H1 (cell line): ENCODE measurements at regions not wholly inside any gene's neighbourhood (a gene's known extent, or its start where the extent isn't known, plus 50 kb on each side); places are given as distances from the start of the nearest gene placed in this dataset.

Experiments used
- CTCF ChIA-PET: fragments of 300-600 bp; sonication (Branson Sonifier 250); formaldehyde crosslinking; loops from one replicate; lab custom pipeline; 2021; ENCODE audit not compliant: partially characterized antibody; lab: Charles Lee
- POLR2A ChIA-PET: fragments of 300-600 bp; sonication (Branson Sonifier 250); formaldehyde crosslinking; loops from one replicate; lab custom pipeline; 2021; ENCODE audit warnings: inconsistent platforms; ENCODE audit not compliant: partially characterized antibody; lab: Charles Lee
- DNase-seq, 2 experiments: peaks; one replicate each; pipeline versions ENCODE4 v3.0.0 to v3.0.0-alpha.2; 2010 to 2022; ENCODE audit warnings: low spot score in 2 of 2, low read depth in 1 of 2, mixed read lengths in 1 of 2
- FAIRE-seq: peaks from 2 replicates; lab custom pipeline; 2011; peaks lifted over from hg19 to GRCh38; lab: Jason Lieb, UNC
- H2AFZ ChIP-seq: 2 replicates; pipeline ENCODE4 v1.8.1; 2012; ENCODE audit warnings: low read length, inconsistent platforms
- H2AK5ac ChIP-seq: 2 replicates; pipeline ENCODE4 v1.6.1; 2013; ENCODE audit warnings: low read depth, low read length
- H2BK120ac ChIP-seq: replicated peaks from 2 replicates; pipeline ENCODE3; 2013; ENCODE audit warnings: low read depth, low read length, inconsistent platforms
- H2BK12ac ChIP-seq: 2 replicates; pipeline ENCODE4 v1.6.1; 2013; ENCODE audit warnings: low read depth, low read length
- H2BK15ac ChIP-seq: 2 replicates; pipeline ENCODE4 v1.6.1; 2013; ENCODE audit warnings: low read length
- H2BK20ac ChIP-seq: 2 replicates; pipeline ENCODE4 v1.6.1; 2013; ENCODE audit warnings: low read length
- H2BK5ac ChIP-seq: 2 replicates; pipeline ENCODE4 v1.6.1; 2013; ENCODE audit warnings: low read depth, low read length
- H3K14ac ChIP-seq: 2 replicates; pipeline ENCODE4 v1.6.1; 2013; ENCODE audit warnings: inconsistent platforms; ENCODE audit not compliant: insufficient read length
- H3K18ac ChIP-seq: 2 replicates; pipeline ENCODE4 v1.6.1; 2013; ENCODE audit warnings: low read length; ENCODE audit errors: extremely low read depth
- H3K23ac ChIP-seq: 2 replicates; pipeline ENCODE4 v1.6.1; 2013; ENCODE audit warnings: inconsistent platforms; ENCODE audit not compliant: insufficient read length
- H3K23me2 ChIP-seq: 2 replicates; pipeline ENCODE4 v1.6.1; 2013; ENCODE audit warnings: low read depth, low read length
- H3K27ac ChIP-seq: 2 replicates; pipeline ENCODE4 v1.6.1; 2011; ENCODE audit warnings: low read depth, low read length, inconsistent platforms
- H3K27me3 ChIP-seq, 4 experiments: replicated peaks in 1 of 4; 1 replicate in 1 of 4; 2 replicates in 3 of 4; pipeline versions ENCODE4 v1.6.1 to v1.8.1; 2011 to 2013; ENCODE audit warnings: low read length in 3 of 4, mild to moderate bottlenecking in 3 of 4, inconsistent platforms in 2 of 4, mixed read lengths in 2 of 4, moderate library complexity in 1 of 4; ENCODE audit not compliant: control insufficient read depth in 3 of 4, insufficient read depth in 3 of 4; ENCODE audit errors: extremely low read depth in 1 of 4
- H3K36me3 ChIP-seq, 4 experiments: 2 replicates each; pipeline versions ENCODE4 v1.6.1 to v1.8.1; 2011 to 2013; ENCODE audit warnings: mild to moderate bottlenecking in 4 of 4, low read length in 3 of 4, moderate library complexity in 2 of 4, control low read depth in 1 of 4, inconsistent platforms in 1 of 4; ENCODE audit not compliant: insufficient read depth in 4 of 4, control insufficient read depth in 2 of 4
- H3K4ac ChIP-seq: replicated peaks from 2 replicates; pipeline ENCODE3; 2013; ENCODE audit warnings: low read length, low read depth, mixed read lengths, inconsistent platforms; ENCODE audit not compliant: insufficient read length
- H3K4me1 ChIP-seq, 4 experiments: replicated peaks in 1 of 4; 1 replicate in 1 of 4; 2 replicates in 3 of 4; pipeline versions ENCODE4 v1.6.1 to v1.8.1; 2011 to 2013; ENCODE audit warnings: low read length in 3 of 4, inconsistent platforms in 2 of 4, mixed read lengths in 1 of 4; ENCODE audit not compliant: insufficient read depth in 4 of 4, control insufficient read depth in 3 of 4
- H3K4me2 ChIP-seq, 2 experiments: 2 replicates each; pipeline versions ENCODE4 v1.6.1 to v1.8.1; 2011 to 2013; ENCODE audit warnings: low read depth in 2 of 2, low read length in 2 of 2, control low read depth in 1 of 2, inconsistent platforms in 1 of 2, mild to moderate bottlenecking in 1 of 2; ENCODE audit not compliant: insufficient read depth in 1 of 2
- H3K4me3 ChIP-seq, 4 experiments: fragments of 200-600, 300-600 bp in 1 of 4; sonication (generic), shearing (Covaris generic), sonication (Bioruptor Twin) in 1 of 4; 2 replicates each; pipeline versions ENCODE4 v1.5.1 to v1.8.1; 2011 to 2016; ENCODE audit warnings: low read length in 4 of 4, low read depth in 3 of 4, control low read depth in 2 of 4, inconsistent platforms in 2 of 4, mild to moderate bottlenecking in 2 of 4, mixed read lengths in 1 of 4, moderate library complexity in 1 of 4; ENCODE audit not compliant: insufficient read depth in 2 of 4; ENCODE audit errors: extremely low read depth in 1 of 4
- H3K56ac ChIP-seq: replicated peaks from 2 replicates; pipeline ENCODE3; 2013; ENCODE audit warnings: low read depth, mild to moderate bottlenecking, mixed read lengths, low read length, inconsistent platforms; ENCODE audit not compliant: insufficient read length
- H3K79me1 ChIP-seq: 2 replicates; pipeline ENCODE4 v1.6.1; 2013; ENCODE audit warnings: low read depth, low read length, control low read depth
- H3K79me2 ChIP-seq, 2 experiments: 2 replicates each; pipeline versions ENCODE4 v1.6.1 to v1.8.1; 2012 to 2013; ENCODE audit warnings: low read length in 2 of 2, mild to moderate bottlenecking in 2 of 2, inconsistent platforms in 1 of 2; ENCODE audit not compliant: insufficient read depth in 2 of 2, control insufficient read depth in 1 of 2
- H3K9ac ChIP-seq, 4 experiments: replicated peaks in 1 of 4; 1 replicate in 1 of 4; 2 replicates in 3 of 4; pipeline versions ENCODE4 v1.6.1 to v1.8.1; 2011 to 2013; ENCODE audit warnings: low read depth in 3 of 4, low read length in 3 of 4, control low read depth in 2 of 4, mild to moderate bottlenecking in 2 of 4, moderate library complexity in 2 of 4, inconsistent platforms in 1 of 4; ENCODE audit errors: extremely low read depth in 1 of 4
- H3K9me3 ChIP-seq, 2 experiments: 2 replicates each; pipeline versions ENCODE4 v1.6.1 to v1.8.1; 2012 to 2013; ENCODE audit warnings: mild to moderate bottlenecking in 2 of 2, moderate library complexity in 2 of 2, control low read depth in 1 of 2, inconsistent platforms in 1 of 2, low read depth in 1 of 2, low read length in 1 of 2, mixed read lengths in 1 of 2; ENCODE audit not compliant: insufficient read depth in 2 of 2
- H4K20me1 ChIP-seq, 2 experiments: replicated peaks in 1 of 2; 2 replicates each; pipeline versions ENCODE3 to v1.8.1; 2011 to 2013; ENCODE audit warnings: inconsistent platforms in 2 of 2, low read length in 2 of 2, mild to moderate bottlenecking in 1 of 2; ENCODE audit not compliant: insufficient read depth in 2 of 2, control insufficient read depth in 1 of 2
- H4K5ac ChIP-seq: 2 replicates; pipeline ENCODE4 v1.6.1; 2013; ENCODE audit warnings: low read length, low read depth, mixed read lengths, inconsistent platforms; ENCODE audit not compliant: insufficient read length
- H4K8ac ChIP-seq: 2 replicates; pipeline ENCODE4 v1.8.0; 2013; ENCODE audit warnings: mild to moderate bottlenecking, moderate library complexity, low read length, inconsistent platforms; ENCODE audit not compliant: insufficient read depth; ENCODE audit errors: extremely low read depth
- H4K91ac ChIP-seq: replicated peaks from 2 replicates; pipeline ENCODE3; 2013; ENCODE audit warnings: low read length, mixed read lengths, inconsistent platforms; ENCODE audit not compliant: insufficient read length
- EZH2 ChIP-seq: fragments of 200-600 bp; sonication (generic); IDR thresholded peaks from 2 replicates; pipeline ENCODE4 v1.7.1; 2012; ENCODE audit warnings: low read depth, mild to moderate bottlenecking, moderate library complexity, low read length, inconsistent platforms; ENCODE audit not compliant: severe bottlenecking
- USF2 ChIP-seq: IDR thresholded peaks from 2 replicates; pipeline ENCODE4 v1.6.1; 2011; ENCODE audit warnings: low read length, improper control_type of control experiment
- WGBS, 2 experiments: shearing (Covaris generic) in 1 of 2; methylation state at CpG; one replicate each; pipeline versions ENCODE4 v1.1.6 to v1.1.7; 2013 to 2015; ENCODE audit warnings: low lambda C conversion rate in 2 of 2, mixed read lengths in 2 of 2, inconsistent platforms in 1 of 2, low coverage in 1 of 2, missing lambda C conversion rate in 1 of 2; ENCODE audit not compliant: insufficient replicate concordance in 2 of 2, insufficient coverage in 1 of 2, insufficient read length in 1 of 2; ENCODE audit errors: extremely low coverage in 1 of 2, missing lambda C conversion rate in 1 of 2; 5-methylcytosine and 5-hydroxymethylcytosine counted together

GRCh38 chr5:166032601-166033000, 2258.8 kb upstream of the WWC1 start:
- Histone ChIP-seq H3K79me1 (no peaks in the 10 kb centered on the region), H2BK20ac (no peak overlapping the region), H3K4me2 (no peak overlapping the region), H2BK12ac (no peak overlapping the region), H3K27me3 (no peaks in the 10 kb centered on the region), H3K23ac (no peak overlapping the region), H2BK5ac (no peak overlapping the region), H2AK5ac (no peak overlapping the region), H4K20me1 (no peaks in the 10 kb centered on the region), H3K4me3 (no peak overlapping the region), H3K56ac (no peak overlapping the region), H2AFZ (no peak overlapping the region), H3K4ac (no peak overlapping the region), H2BK15ac (no peak overlapping the region), H4K8ac (no peak overlapping the region), H3K79me2 (no peaks in the 10 kb centered on the region), H3K27ac (no peak overlapping the region), H3K23me2 (no peaks in the 10 kb centered on the region), H4K91ac (no peak overlapping the region), H3K4me1 (no peaks in the 10 kb centered on the region), H3K36me3 (peaks cover 0 to 2% (median 0%) of the 10 kb centered on the region in 4 experiments; a peak in 2 of 8 replicates), H3K18ac (no peak overlapping the region), H4K5ac (no peak overlapping the region), H3K14ac (no peak overlapping the region), H3K9ac (no peak overlapping the region), H2BK120ac (no peak overlapping the region), H3K9me3 (no peaks in the 10 kb centered on the region)
- 86% methylated on average over 1 of the region's 1 CpG; no CpG with 5 or more reads in 1 of the 2 experiments for WGBS, 2 experiments
- POLR2A ChIA-PET: no interaction called here
- no peak for DNase-seq
- FAIRE-seq: no peak
- CTCF ChIA-PET: interaction anchor here (0.6 kb wide), 1 partner anchor 157 kb away, joined by 3 read pairs; no protein-coding TSS in a partner anchor
- no peak for TF ChIP-seq EZH2
- TF ChIP-seq USF2: 0 out of 2 replicates have a peak, but pooled peaks have one; percentile 11
